ENCODE measurements at regions not wholly inside any gene's neighbourhood (a gene's known extent, or its start where the extent isn't known, plus 50 kb on each side); places are given as distances from the start of the nearest gene placed in this dataset.
"Not testable (repeated sequence)": the region's sequence is repeated elsewhere in the genome, so short reads cannot be mapped to it uniquely, and the experiment has no call there.

GRCh38 chr12:17235996-17236395 is 630.0 kb upstream of the LMO3 start:
- no peak for DNase-seq (ENCODE audit: low read depth)

GRCh38 chr12:17215759-17216570 is 610.0 kb upstream of the LMO3 start:
- no peak for DNase-seq (ENCODE audit: low read depth)

GRCh38 chr12:17214929-17215328 is 609.0 kb upstream of the LMO3 start:
- no peak for DNase-seq (ENCODE audit: low read depth)

GRCh38 chr12:17206553-17206952 is 600.6 kb upstream of the LMO3 start:
- DNase-seq (ENCODE audit: low read depth): no peak

GRCh38 chr12:17204289-17205054 is 598.5 kb upstream of the LMO3 start:
- no peak for DNase-seq (ENCODE audit: low read depth)

GRCh38 chr12:17203497-17203896 is 597.5 kb upstream of the LMO3 start:
- no peak for DNase-seq (ENCODE audit: low read depth)

- DNase-seq (ENCODE audit: low read depth): no peak
These were observed 592.0 kb upstream of the LMO3 start for GRCh38 chr12:17197971-17198370.

GRCh38 chr12:17192721-17193120 is 586.8 kb upstream of the LMO3 start:
- no peak for DNase-seq (ENCODE audit: low read depth)

GRCh38 chr12:17169726-17170471 is 563.9 kb upstream of the LMO3 start:
- no peak for DNase-seq (ENCODE audit: low read depth)

- no peak for DNase-seq (ENCODE audit: low read depth)
These were observed 553.7 kb upstream of the LMO3 start for GRCh38 chr12:17159506-17160300.

- DNase-seq (ENCODE audit: low read depth): no peak
These were observed 552.2 kb upstream of the LMO3 start for GRCh38 chr12:17158201-17158600.

- no peak for DNase-seq (ENCODE audit: low read depth)
These were observed 546.0 kb upstream of the LMO3 start for GRCh38 chr12:17151917-17152316.

- no peak for DNase-seq (ENCODE audit: low read depth)
These were observed 542.7 kb upstream of the LMO3 start for GRCh38 chr12:17148706-17149105.

- no peak for DNase-seq (ENCODE audit: low read depth)
These were observed 536.9 kb upstream of the LMO3 start for GRCh38 chr12:17142856-17143255.

- no peak for DNase-seq (ENCODE audit: low read depth)
These were observed 534.0 kb upstream of the LMO3 start for GRCh38 chr12:17139931-17140330.

GRCh38 chr12:17137396-17137795 is 531.4 kb upstream of the LMO3 start:
- no peak for DNase-seq (ENCODE audit: low read depth)

GRCh38 chr12:17134315-17134714 is 528.4 kb upstream of the LMO3 start:
- DNase-seq (ENCODE audit: low read depth): no peak

- no peak for DNase-seq (ENCODE audit: low read depth)
These were observed 526.4 kb upstream of the LMO3 start for GRCh38 chr12:17132336-17132735.

GRCh38 chr12:17116538-17116937 is 510.6 kb upstream of the LMO3 start:
- not testable (repeated sequence) for DNase-seq (ENCODE audit: low read depth)

- DNase-seq (ENCODE audit: low read depth): no peak
These were observed 504.4 kb upstream of the LMO3 start for GRCh38 chr12:17110316-17110715.

- DNase-seq (ENCODE audit: low read depth): peak; percentile 28
These were observed 503.0 kb upstream of the LMO3 start for GRCh38 chr12:17108877-17109541.

Data from Daoy (cell line).